HG03520 (cell line): ENCODE measurements at regions not wholly inside any gene's neighbourhood (a gene's known extent, or its start where the extent isn't known, plus 50 kb on each side); places are given as distances from the start of the nearest gene placed in this dataset.
"Not testable (repeated sequence)": the region's sequence is repeated elsewhere in the genome, so short reads cannot be mapped to it uniquely, and the experiment has no call there.

Experiments used
- ATAC-seq: cut with Tn5 transposase; IDR thresholded peaks from one replicate; pipeline ENCODE4 v1.9.1; 2021; ENCODE audit warnings: mild to moderate bottlenecking, moderate library complexity; ENCODE audit not compliant: unreplicated experiment

- ATAC-seq: no peak
Observed at GRCh38 chr2:58634653-58635370, 393.7 kb upstream of the FANCL start.

- no peak for ATAC-seq
Observed at GRCh38 chr2:58633613-58634365, 392.7 kb upstream of the FANCL start.

- ATAC-seq: no peak
Observed at GRCh38 chr2:58631986-58632385, 390.9 kb upstream of the FANCL start.

- ATAC-seq: no peak
Observed at GRCh38 chr2:58629545-58630119, 388.5 kb upstream of the FANCL start.

GRCh38 chr2:58620896-58621295 lies 379.8 kb upstream of the FANCL start:
- ATAC-seq: no peak

- ATAC-seq: no peak
Observed at GRCh38 chr2:58620093-58620492, 379.0 kb upstream of the FANCL start.

- ATAC-seq: no peak
Observed at GRCh38 chr2:58616961-58617360, 375.8 kb upstream of the FANCL start.

GRCh38 chr2:58614219-58614618 lies 373.1 kb upstream of the FANCL start:
- ATAC-seq: no peak

GRCh38 chr2:58612973-58613372 lies 371.8 kb upstream of the FANCL start:
- ATAC-seq: no peak

GRCh38 chr2:58609326-58609725 lies 368.2 kb upstream of the FANCL start:
- no peak for ATAC-seq

GRCh38 chr2:58608146-58608545 lies 367.0 kb upstream of the FANCL start:
- ATAC-seq: no peak

- no peak for ATAC-seq
Observed at GRCh38 chr2:58607448-58607847, 366.3 kb upstream of the FANCL start.

- no peak for ATAC-seq
Observed at GRCh38 chr2:58606799-58607198, 365.7 kb upstream of the FANCL start.

- ATAC-seq: no peak
Observed at GRCh38 chr2:58604096-58604495, 363.0 kb upstream of the FANCL start.

GRCh38 chr2:58601017-58601416 lies 359.9 kb upstream of the FANCL start:
- ATAC-seq: no peak

- ATAC-seq: no peak
Observed at GRCh38 chr2:58598171-58598570, 357.0 kb upstream of the FANCL start.

GRCh38 chr2:58595714-58596113 lies 354.6 kb upstream of the FANCL start:
- no peak for ATAC-seq

- ATAC-seq: no peak
Observed at GRCh38 chr2:58594762-58595161, 353.6 kb upstream of the FANCL start.

GRCh38 chr2:58594175-58594574 lies 353.1 kb upstream of the FANCL start:
- ATAC-seq: no peak

- ATAC-seq: not testable (repeated sequence)
Observed at GRCh38 chr2:58586178-58586577, 345.1 kb upstream of the FANCL start.

- ATAC-seq: no peak
Observed at GRCh38 chr2:58585233-58585632, 344.1 kb upstream of the FANCL start.

GRCh38 chr2:58584606-58585118 lies 343.5 kb upstream of the FANCL start:
- no peak for ATAC-seq
